ENCODE measurements at regions not wholly inside any gene's neighbourhood (a gene's known extent, or its start where the extent isn't known, plus 50 kb on each side); places are given as distances from the start of the nearest gene placed in this dataset.
"Not testable (repeated sequence)": the region's sequence is repeated elsewhere in the genome, so short reads cannot be mapped to it uniquely, and the experiment has no call there.

- TF ChIP-seq GATA1 (IDR thresholded peaks at IDR 0.05; ENCODE audit: low read depth, low read length) (no peak), POLR2A (IDR thresholded peaks at IDR 0.05; ENCODE audit: low read length) (no peak)
- DNase-seq, result no peak
Observed at GRCh38 chr6:96743496-96743895, 93.8 kb downstream of the GPR63 start.

- no peak for TF ChIP-seq POLR2A (IDR thresholded peaks at IDR 0.05; ENCODE audit: low read length)
- TF ChIP-seq GATA1 (IDR thresholded peaks at IDR 0.05; ENCODE audit: low read depth, low read length), result no peak
- DNase-seq, result no peak
Observed at GRCh38 chr6:96742702-96743101, 94.6 kb downstream of the GPR63 start.

- TF ChIP-seq POLR2A (IDR thresholded peaks at IDR 0.05; ENCODE audit: low read length), result no peak
- TF ChIP-seq GATA1 (IDR thresholded peaks at IDR 0.05; ENCODE audit: low read depth, low read length), result no peak
- no peak for DNase-seq
Observed at GRCh38 chr6:96735332-96735731, 101.9 kb downstream of the GPR63 start.

GRCh38 chr6:96727144-96727543 is 110.1 kb downstream of the GPR63 start:
- no peak for DNase-seq
- TF ChIP-seq POLR2A (IDR thresholded peaks at IDR 0.05; ENCODE audit: low read length) (no peak), GATA1 (IDR thresholded peaks at IDR 0.05; ENCODE audit: low read depth, low read length) (no peak)

GRCh38 chr6:96725296-96725695 is 112.0 kb downstream of the GPR63 start:
- TF ChIP-seq POLR2A (IDR thresholded peaks at IDR 0.05; ENCODE audit: low read length) (no peak), GATA1 (IDR thresholded peaks at IDR 0.05; ENCODE audit: low read depth, low read length) (no peak)
- DNase-seq, result no peak

GRCh38 chr6:96724641-96725040 is 112.6 kb downstream of the GPR63 start:
- DNase-seq, result no peak
- TF ChIP-seq POLR2A (IDR thresholded peaks at IDR 0.05; ENCODE audit: low read length), result no peak
- TF ChIP-seq GATA1 (IDR thresholded peaks at IDR 0.05; ENCODE audit: low read depth, low read length), result no peak

GRCh38 chr6:96723362-96723761 is 113.9 kb downstream of the GPR63 start:
- TF ChIP-seq POLR2A (IDR thresholded peaks at IDR 0.05; ENCODE audit: low read length), result no peak
- TF ChIP-seq GATA1 (IDR thresholded peaks at IDR 0.05; ENCODE audit: low read depth, low read length), result no peak

GRCh38 chr6:96721227-96721626 is 116.0 kb downstream of the GPR63 start:
- DNase-seq, result no peak
- TF ChIP-seq POLR2A (IDR thresholded peaks at IDR 0.05; ENCODE audit: low read length) (no peak), GATA1 (IDR thresholded peaks at IDR 0.05; ENCODE audit: low read depth, low read length) (no peak)

More at GRCh38 chr6:96723362-96723761, 113.9 kb downstream of the GPR63 start:
- no peak for DNase-seq

- DNase-seq, result peak in 1 of 2 experiments; percentile 6
- TF ChIP-seq GATA1 (IDR thresholded peaks at IDR 0.05; ENCODE audit: low read depth, low read length) (no peak), POLR2A (IDR thresholded peaks at IDR 0.05; ENCODE audit: low read length) (no peak)
Observed at GRCh38 chr6:96716221-96716620, 121.1 kb downstream of the GPR63 start.

- TF ChIP-seq GATA1 (IDR thresholded peaks at IDR 0.05; ENCODE audit: low read depth, low read length) (no peak), POLR2A (IDR thresholded peaks at IDR 0.05; ENCODE audit: low read length) (no peak)
- no peak for DNase-seq
Observed at GRCh38 chr6:96715608-96716007, 121.7 kb downstream of the GPR63 start.

- no peak for DNase-seq
- TF ChIP-seq GATA1 (IDR thresholded peaks at IDR 0.05; ENCODE audit: low read depth, low read length), result no peak
- TF ChIP-seq POLR2A (IDR thresholded peaks at IDR 0.05; ENCODE audit: low read length), result no peak
Observed at GRCh38 chr6:96704713-96705112, 132.6 kb downstream of the GPR63 start.

GRCh38 chr6:96702626-96703025 is 134.7 kb downstream of the GPR63 start:
- no peak for DNase-seq
- TF ChIP-seq GATA1 (IDR thresholded peaks at IDR 0.05; ENCODE audit: low read depth, low read length) (no peak), POLR2A (IDR thresholded peaks at IDR 0.05; ENCODE audit: low read length) (no peak)

GRCh38 chr6:96700915-96701314 is 136.4 kb downstream of the GPR63 start:
- DNase-seq, result no peak
- TF ChIP-seq GATA1 (IDR thresholded peaks at IDR 0.05; ENCODE audit: low read depth, low read length), result no peak
- no peak for TF ChIP-seq POLR2A (IDR thresholded peaks at IDR 0.05; ENCODE audit: low read length)

GRCh38 chr6:96694429-96694828 is 131.5 kb downstream of the FHL5 start:
- DNase-seq, result not testable (repeated sequence)

- no peak for DNase-seq
- no peak for TF ChIP-seq GATA1 (IDR thresholded peaks at IDR 0.05; ENCODE audit: low read depth, low read length)
- TF ChIP-seq POLR2A (IDR thresholded peaks at IDR 0.05; ENCODE audit: low read length), result no peak
Observed at GRCh38 chr6:96687121-96687520, 124.2 kb downstream of the FHL5 start.

GRCh38 chr6:96685702-96686101 is 122.8 kb downstream of the FHL5 start:
- TF ChIP-seq POLR2A (IDR thresholded peaks at IDR 0.05; ENCODE audit: low read length), result no peak
- no peak for TF ChIP-seq GATA1 (IDR thresholded peaks at IDR 0.05; ENCODE audit: low read depth, low read length)
- DNase-seq, result no peak

All from erythroblast (primary cell).